KMS-11 (cell line): ENCODE measurements at regions not wholly inside any gene's neighbourhood (a gene's known extent, or its start where the extent isn't known, plus 50 kb on each side); places are given as distances from the start of the nearest gene placed in this dataset.

ENCODE experiments used
- H2AFZ ChIP-seq: fragments of 200-600 bp; sonication (generic); 2 replicates; pipeline ENCODE4 v1.6.1; 2016; ENCODE audit warnings: antibody characterized with exemption, mixed run types, low read depth
- H3K27ac ChIP-seq: fragments of 200-600 bp; sonication (generic); 2 replicates; pipeline ENCODE4 v1.6.1; 2016; ENCODE audit warnings: mild to moderate bottlenecking, mixed run types
- H3K27me3 ChIP-seq: fragments of 200-600 bp; sonication (generic); 2 replicates; pipeline ENCODE4 v1.6.1; 2017; ENCODE audit warnings: mild to moderate bottlenecking, low read depth, mixed run types, moderate library complexity; ENCODE audit not compliant: insufficient read depth
- H3K36me3 ChIP-seq: fragments of 200-600 bp; sonication (generic); 2 replicates; pipeline ENCODE4 v1.6.1; 2017; ENCODE audit warnings: mild to moderate bottlenecking, mixed run types; ENCODE audit not compliant: insufficient read depth
- H3K4me1 ChIP-seq: fragments of 200-600 bp; sonication (generic); 2 replicates; pipeline ENCODE4 v1.6.1; 2016; ENCODE audit warnings: mild to moderate bottlenecking, low read depth, mixed run types; ENCODE audit not compliant: poor library complexity, severe bottlenecking
- H3K4me2 ChIP-seq: fragments of 200-600 bp; sonication (generic); 2 replicates; pipeline ENCODE4 v1.7.0; 2016; ENCODE audit warnings: mild to moderate bottlenecking, mixed run types
- H3K4me3 ChIP-seq: fragments of 200-600 bp; sonication (generic); IDR thresholded peaks from 2 replicates; pipeline ENCODE4 v1.6.1; 2017; ENCODE audit warnings: low read depth, low read length, mixed read lengths; ENCODE audit not compliant: insufficient read depth
- H3K79me2 ChIP-seq: fragments of 200-600 bp; sonication (generic); 2 replicates; pipeline ENCODE4 v1.6.1; 2016; ENCODE audit warnings: low read depth, mixed run types; ENCODE audit not compliant: insufficient read depth
- H3K9ac ChIP-seq: fragments of 200-600 bp; sonication (generic); 2 replicates; pipeline ENCODE4 v1.6.1; 2016; ENCODE audit warnings: mild to moderate bottlenecking, mixed run types
- H4K20me1 ChIP-seq: fragments of 200-600 bp; sonication (generic); 2 replicates; pipeline ENCODE4 v1.6.1; 2016; ENCODE audit warnings: mild to moderate bottlenecking, mixed run types; ENCODE audit not compliant: insufficient read depth
- CTCF ChIP-seq: fragments of 200-600 bp; sonication (generic); conservative IDR thresholded peaks from 2 replicates; pipeline ENCODE4 v1.6.1; 2017; ENCODE audit warnings: low read depth, mild to moderate bottlenecking, antibody characterized with exemption, low read length, moderate library complexity, mixed read lengths

- H3K4me3 ChIP-seq, result no peak overlapping the region
- no peak overlapping the region for H3K9ac ChIP-seq
- H3K27me3 ChIP-seq, result no peaks in the 10 kb centered on the region
- no peak overlapping the region for H3K4me2 ChIP-seq
- no peaks in the 10 kb centered on the region for H3K79me2 ChIP-seq
- no peak overlapping the region for H3K27ac ChIP-seq
- no peaks in the 10 kb centered on the region for H4K20me1 ChIP-seq
- TF ChIP-seq CTCF, result no peak
- no peaks in the 10 kb centered on the region for H3K4me1 ChIP-seq
- H3K36me3 ChIP-seq, result no peaks in the 10 kb centered on the region
- H2AFZ ChIP-seq, result no peak overlapping the region
Measured at GRCh38 chr11:98180511-98180910, 840.2 kb upstream of the CNTN5 start.

GRCh38 chr11:98180921-98181320, 839.8 kb upstream of the CNTN5 start:
- Histone ChIP-seq H4K20me1 (no peaks in the 10 kb centered on the region), H3K36me3 (no peaks in the 10 kb centered on the region), H2AFZ (no peak overlapping the region), H3K4me2 (no peak overlapping the region), H3K27ac (no peak overlapping the region), H3K4me1 (no peaks in the 10 kb centered on the region), H3K27me3 (no peaks in the 10 kb centered on the region), H3K79me2 (no peaks in the 10 kb centered on the region), H3K9ac (no peak overlapping the region), H3K4me3 (no peak overlapping the region)
- TF ChIP-seq CTCF, result no peak

GRCh38 chr11:98183034-98183433, 837.7 kb upstream of the CNTN5 start:
- Histone ChIP-seq H3K4me2 (no peak overlapping the region), H3K27ac (no peak overlapping the region), H4K20me1 (no peaks in the 10 kb centered on the region), H3K9ac (no peak overlapping the region), H3K4me1 (no peaks in the 10 kb centered on the region), H3K4me3 (no peak overlapping the region), H3K36me3 (no peaks in the 10 kb centered on the region), H3K27me3 (no peaks in the 10 kb centered on the region), H2AFZ (no peak overlapping the region), H3K79me2 (no peaks in the 10 kb centered on the region)
- TF ChIP-seq CTCF, result no peak

GRCh38 chr11:98185245-98185644, 835.5 kb upstream of the CNTN5 start:
- no peaks in the 10 kb centered on the region for H4K20me1 ChIP-seq
- no peaks in the 10 kb centered on the region for H3K27me3 ChIP-seq
- no peak for TF ChIP-seq CTCF

GRCh38 chr11:98194611-98195010, 826.1 kb upstream of the CNTN5 start:
- Histone ChIP-seq H3K4me2 (no peak overlapping the region), H3K27ac (no peak overlapping the region), H3K79me2 (no peaks in the 10 kb centered on the region), H2AFZ (no peak overlapping the region), H3K4me1 (no peaks in the 10 kb centered on the region), H3K36me3 (no peaks in the 10 kb centered on the region), H3K9ac (no peak overlapping the region), H3K27me3 (no peaks in the 10 kb centered on the region), H3K4me3 (no peak overlapping the region), H4K20me1 (no peaks in the 10 kb centered on the region)
- TF ChIP-seq CTCF, result no peak

More at GRCh38 chr11:98185245-98185644, 835.5 kb upstream of the CNTN5 start:
- Histone ChIP-seq H3K36me3 (no peaks in the 10 kb centered on the region), H3K4me2 (no peak overlapping the region), H3K79me2 (no peaks in the 10 kb centered on the region), H3K4me1 (no peaks in the 10 kb centered on the region), H3K4me3 (no peak overlapping the region), H3K27ac (no peak overlapping the region), H2AFZ (no peak overlapping the region), H3K9ac (no peak overlapping the region)
